Chondrocyte (in vitro differentiated cells): ENCODE measurements at regions not wholly inside any gene's neighbourhood (a gene's known extent, or its start where the extent isn't known, plus 50 kb on each side); places are given as distances from the start of the nearest gene placed in this dataset.

Source experiments
- DNase-seq: peaks from one replicate; pipeline ENCODE4 v3.0.0; 2021; ENCODE audit warnings: mixed read lengths, low spot score
- H3K27ac Mint-ChIP-seq: one replicate; pipeline ENCODE4 v1.8.0; 2021; ENCODE audit warnings: mild to moderate bottlenecking, moderate library complexity, mixed read lengths; ENCODE audit not compliant: unreplicated experiment
- H3K27me3 Mint-ChIP-seq: 2 replicates; pipeline ENCODE4 v1.8.0; 2021; ENCODE audit warnings: low read depth, mixed read lengths
- H3K36me3 Mint-ChIP-seq: 2 replicates; pipeline ENCODE4 v1.8.0; 2021; ENCODE audit warnings: low read depth, mixed read lengths
- H3K4me1 Mint-ChIP-seq: 2 replicates; pipeline ENCODE4 v1.8.0; 2021; ENCODE audit warnings: low read depth, mild to moderate bottlenecking, mixed read lengths
- H3K4me3 Mint-ChIP-seq: one replicate; pipeline ENCODE4 v1.8.0; 2021; ENCODE audit warnings: mild to moderate bottlenecking, moderate library complexity, mixed read lengths; ENCODE audit not compliant: unreplicated experiment
- H3K9me3 Mint-ChIP-seq: 2 replicates; pipeline ENCODE4 v1.8.0; 2021; ENCODE audit warnings: low read depth, mixed read lengths
- CTCF ChIP-seq: fragments of 200-600 bp; sonication (generic); IDR thresholded peaks from 2 replicates; pipeline ENCODE4 v1.5.0; 2021; ENCODE audit warnings: antibody characterized with exemption, mild to moderate bottlenecking, moderate library complexity

- TF ChIP-seq CTCF = no peak
- H3K27me3 Mint-ChIP-seq = peaks cover 4% of the 10 kb centered on the region
- H3K9me3 Mint-ChIP-seq = peaks cover 2% of the 10 kb centered on the region
- no peaks in the 10 kb centered on the region for H3K4me1 Mint-ChIP-seq
- no peak for DNase-seq
- H3K27ac Mint-ChIP-seq = no peak overlapping the region
- no peaks in the 10 kb centered on the region for H3K36me3 Mint-ChIP-seq
- H3K4me3 Mint-ChIP-seq = no peak overlapping the region
Observed at GRCh38 chr5:155532621-155533311, 519.2 kb downstream of the KIF4B start.

- H3K4me3 Mint-ChIP-seq = no peak overlapping the region
Observed at GRCh38 chr5:155540000-155540595, 526.5 kb downstream of the KIF4B start.

GRCh38 chr5:155546075-155546474 is 532.5 kb downstream of the KIF4B start:
- no peak overlapping the region for H3K27ac Mint-ChIP-seq
- TF ChIP-seq CTCF = no peak

More at GRCh38 chr5:155540000-155540595, 526.5 kb downstream of the KIF4B start:
- Mint-ChIP-seq H3K36me3 (no peaks in the 10 kb centered on the region), H3K27ac (no peak overlapping the region), H3K27me3 (no peaks in the 10 kb centered on the region), H3K9me3 (peaks cover 9% of the 10 kb centered on the region), H3K4me1 (no peaks in the 10 kb centered on the region)
- DNase-seq = no peak
- TF ChIP-seq CTCF = no peak

GRCh38 chr5:155554500-155554899 is 540.9 kb downstream of the KIF4B start:
- no peak overlapping the region for H3K4me3 Mint-ChIP-seq
- H3K27me3 Mint-ChIP-seq = no peaks in the 10 kb centered on the region
- no peak overlapping the region for H3K27ac Mint-ChIP-seq
- no peaks in the 10 kb centered on the region for H3K4me1 Mint-ChIP-seq
- H3K9me3 Mint-ChIP-seq = peaks cover 18% of the 10 kb centered on the region
- TF ChIP-seq CTCF = no peak
- DNase-seq = no peak
- no peaks in the 10 kb centered on the region for H3K36me3 Mint-ChIP-seq

More at GRCh38 chr5:155546075-155546474, 532.5 kb downstream of the KIF4B start:
- DNase-seq = no peak
- Mint-ChIP-seq H3K4me3 (no peak overlapping the region), H3K36me3 (no peaks in the 10 kb centered on the region), H3K4me1 (no peaks in the 10 kb centered on the region), H3K9me3 (peaks cover 32% of the 10 kb centered on the region), H3K27me3 (no peaks in the 10 kb centered on the region)

GRCh38 chr5:155556222-155556621 is 542.7 kb downstream of the KIF4B start:
- TF ChIP-seq CTCF = no peak
- H3K27ac Mint-ChIP-seq = no peak overlapping the region
- DNase-seq = no peak

More at GRCh38 chr5:155556222-155556621, 542.7 kb downstream of the KIF4B start:
- H3K27me3 Mint-ChIP-seq = no peaks in the 10 kb centered on the region
- no peak overlapping the region for H3K4me3 Mint-ChIP-seq
- H3K4me1 Mint-ChIP-seq = no peaks in the 10 kb centered on the region
- peaks cover 4% of the 10 kb centered on the region for H3K9me3 Mint-ChIP-seq
- H3K36me3 Mint-ChIP-seq = no peaks in the 10 kb centered on the region
